GM23338 (cell line): ENCODE measurements at regions not wholly inside any gene's neighbourhood (a gene's known extent, or its start where the extent isn't known, plus 50 kb on each side); places are given as distances from the start of the nearest gene placed in this dataset.

Experiments used
- ATAC-seq: fragments of 200-7000 bp; cut with Tn5 transposase; 3 replicates; pipeline ENCODE4 v1.9.1; 2020
- DNase-seq: peaks from one replicate; pipeline ENCODE4 v3.0.0-alpha.2; 2015; ENCODE audit warnings: low spot score
- H2AFZ ChIP-seq: fragments of 200-600 bp; sonication (generic); 2 replicates; pipeline ENCODE4 v1.8.0; 2016; ENCODE audit warnings: antibody characterized with exemption, mild to moderate bottlenecking, moderate library complexity
- H3F3A ChIP-seq: fragments of 200-600 bp; sonication (generic); replicated peaks from 2 replicates; pipeline ENCODE4 v1.8.0; 2017; ENCODE audit warnings: antibody characterized with exemption, mixed run types, low read depth
- H3K27ac ChIP-seq: fragments of 200-600 bp; sonication (generic); 2 replicates; pipeline ENCODE4 v1.6.1; 2016; ENCODE audit warnings: low read depth
- H3K27me3 ChIP-seq: fragments of 200-600 bp; sonication (generic); 2 replicates; pipeline ENCODE4 v1.8.0; 2016; ENCODE audit warnings: mild to moderate bottlenecking, mixed run types, moderate library complexity; ENCODE audit not compliant: insufficient read depth
- H3K36me3 ChIP-seq: fragments of 200-600 bp; sonication (generic); 2 replicates; pipeline ENCODE4 v1.8.0; 2016; ENCODE audit warnings: mild to moderate bottlenecking; ENCODE audit not compliant: insufficient read depth
- H3K4me1 ChIP-seq: fragments of 200-600 bp; sonication (generic); 2 replicates; pipeline ENCODE4 v1.8.0; 2016; ENCODE audit warnings: mild to moderate bottlenecking, moderate library complexity; ENCODE audit not compliant: insufficient read depth
- H3K4me2 ChIP-seq: fragments of 200-600 bp; sonication (generic); 2 replicates; pipeline ENCODE4 v1.7.1; 2017; ENCODE audit warnings: mixed run types
- H3K4me3 ChIP-seq: fragments of 200-600 bp; sonication (generic); 2 replicates; pipeline ENCODE4 v1.6.1; 2016; ENCODE audit warnings: mixed run types
- H3K79me2 ChIP-seq: fragments of 200-600 bp; sonication (generic); replicated peaks from 2 replicates; pipeline ENCODE4 v1.8.0; 2017; ENCODE audit warnings: mild to moderate bottlenecking; ENCODE audit not compliant: insufficient read depth
- H3K9me2 ChIP-seq: fragments of 200-600 bp; sonication (generic); 2 replicates; pipeline ENCODE4 v1.8.0; 2017; ENCODE audit not compliant: insufficient read depth
- H4K20me1 ChIP-seq: fragments of 200-600 bp; sonication (generic); replicated peaks from 2 replicates; pipeline ENCODE4 v1.8.0; 2017; ENCODE audit warnings: mild to moderate bottlenecking; ENCODE audit not compliant: insufficient read depth
- H3K27ac Mint-ChIP-seq: 2 replicates; pipeline ENCODE4 v1.8.0; 2020; ENCODE audit warnings: inconsistent platforms, mild to moderate bottlenecking, moderate library complexity, mixed read lengths
- H3K27me3 Mint-ChIP-seq: 3 replicates; pipeline ENCODE4 v1.8.0; 2022; ENCODE audit warnings: low read depth, mild to moderate bottlenecking, moderate library complexity, mixed read lengths, inconsistent platforms; ENCODE audit not compliant: insufficient read depth, poor library complexity
- H3K36me3 Mint-ChIP-seq: 3 replicates; pipeline ENCODE4 v1.8.0; 2021; ENCODE audit warnings: low read depth, mild to moderate bottlenecking, inconsistent platforms, moderate library complexity, mixed read lengths
- H3K4me1 Mint-ChIP-seq: 3 replicates; pipeline ENCODE4 v1.8.0; 2020; ENCODE audit warnings: mild to moderate bottlenecking, inconsistent platforms, mixed read lengths
- H3K4me3 Mint-ChIP-seq: 3 replicates; pipeline ENCODE4 v1.8.0; 2021; ENCODE audit warnings: moderate library complexity, mild to moderate bottlenecking, inconsistent platforms, mixed read lengths
- H3K9me3 Mint-ChIP-seq: 3 replicates; pipeline ENCODE4 v1.8.0; 2020; ENCODE audit warnings: moderate library complexity, mild to moderate bottlenecking, inconsistent platforms, mixed read lengths
- EZH2 ChIP-seq: fragments of 200-600 bp; sonication (generic); IDR thresholded peaks from one replicate; pipeline ENCODE4 v1.8.0; 2017; ENCODE audit warnings: antibody characterized with exemption, mild to moderate bottlenecking, low read depth; ENCODE audit not compliant: unreplicated experiment
- EZH2phosphoT487 ChIP-seq: fragments of 200-600 bp; sonication (generic); IDR thresholded peaks from one replicate; pipeline ENCODE4 v1.8.1; 2018; ENCODE audit warnings: antibody characterized with exemption; ENCODE audit not compliant: unreplicated experiment
- NANOG ChIP-seq: IDR thresholded peaks from 2 replicates; pipeline ENCODE4 v1.6.1; 2016; ENCODE audit warnings: antibody characterized with exemption, borderline replicate concordance
- POLR2AphosphoS5 ChIP-seq: IDR thresholded peaks from 2 replicates; pipeline ENCODE4 v1.6.1; 2016; ENCODE audit warnings: antibody characterized with exemption, low read depth
- REST ChIP-seq: IDR thresholded peaks from one replicate; pipeline ENCODE4 v1.6.1; 2018; ENCODE audit warnings: antibody characterized with exemption; ENCODE audit not compliant: unreplicated experiment
- STAT1 ChIP-seq: IDR thresholded peaks from one replicate; pipeline ENCODE4 v1.6.1; 2016; ENCODE audit warnings: antibody characterized with exemption; ENCODE audit not compliant: unreplicated experiment
- ZNF114 ChIP-seq: fragments of 250-450 bp; sonication (Bioruptor Pico); IDR thresholded peaks from 2 replicates; pipeline ENCODE4 v1.5.0; 2020; ENCODE audit warnings: mild to moderate bottlenecking, moderate library complexity
- ZNF331 ChIP-seq: fragments of 250-450 bp; sonication (Bioruptor Pico); IDR thresholded peaks from 2 replicates; pipeline ENCODE4 v1.5.0; 2020; ENCODE audit warnings: low read depth, mild to moderate bottlenecking, moderate library complexity
- ZNF462 ChIP-seq: fragments of 250-450 bp; sonication (Bioruptor Pico); IDR thresholded peaks from 2 replicates; pipeline ENCODE4 v1.5.0; 2020; ENCODE audit warnings: mild to moderate bottlenecking, moderate library complexity
- TF ChIP-seq, protein P1 (sequence below), 2 experiments: fragments of 200-600 bp in 1 of 2; sonication (generic) in 1 of 2; conservative IDR thresholded peaks; 2 replicates each; pipeline versions ENCODE4 v1.5.1 to v1.6.1; 2016 to 2017; ENCODE audit warnings: antibody characterized with exemption in 2 of 2, low read depth in 2 of 2, mild to moderate bottlenecking in 2 of 2, moderate library complexity in 1 of 2

GRCh38 chr10:36581237-36581636 lies 544.2 kb upstream of the ANKRD30A start (continued):
- TF ChIP-seq REST = no peak
- TF ChIP-seq POLR2AphosphoS5 = no peak
- TF ChIP-seq ZNF462 = no peak

- H3K27me3 Mint-ChIP-seq = no peaks in the 10 kb centered on the region
- no peak overlapping the region for H3K27ac Mint-ChIP-seq
- Histone ChIP-seq H3K36me3 (no peaks in the 10 kb centered on the region), H3K4me2 (no peak overlapping the region), H2AFZ (no peak overlapping the region), H3K79me2 (no peaks in the 10 kb centered on the region), H3K4me1 (peaks cover 2% of the 10 kb centered on the region; the same call in 1 of the 2 replicates), H3F3A (no peaks in the 10 kb centered on the region), H3K9me2 (no peaks in the 10 kb centered on the region; the same call in 1 of the 2 replicates), H3K27ac (no peak overlapping the region), H3K4me3 (no peak overlapping the region), H3K27me3 (no peaks in the 10 kb centered on the region), H4K20me1 (no peaks in the 10 kb centered on the region)
- peaks cover 5% of the 10 kb centered on the region; the same call in 1 of the 3 replicates for H3K4me1 Mint-ChIP-seq
- no peak overlapping the region for H3K4me3 Mint-ChIP-seq
- ATAC-seq = no peak
- peaks cover 4% of the 10 kb centered on the region; the same call in 1 of the 3 replicates for H3K9me3 Mint-ChIP-seq
- no peak for DNase-seq
- no peaks in the 10 kb centered on the region for H3K36me3 Mint-ChIP-seq
- TF ChIP-seq REST (no peak), ZNF114 (CRISPR knock-in tag) (no peak), ZNF331 (CRISPR knock-in tag) (no peak), EZH2phosphoT487 (no peak), STAT1 (no peak), EZH2 (no peak), NANOG (no peak)
- TF ChIP-seq, protein P1, sequence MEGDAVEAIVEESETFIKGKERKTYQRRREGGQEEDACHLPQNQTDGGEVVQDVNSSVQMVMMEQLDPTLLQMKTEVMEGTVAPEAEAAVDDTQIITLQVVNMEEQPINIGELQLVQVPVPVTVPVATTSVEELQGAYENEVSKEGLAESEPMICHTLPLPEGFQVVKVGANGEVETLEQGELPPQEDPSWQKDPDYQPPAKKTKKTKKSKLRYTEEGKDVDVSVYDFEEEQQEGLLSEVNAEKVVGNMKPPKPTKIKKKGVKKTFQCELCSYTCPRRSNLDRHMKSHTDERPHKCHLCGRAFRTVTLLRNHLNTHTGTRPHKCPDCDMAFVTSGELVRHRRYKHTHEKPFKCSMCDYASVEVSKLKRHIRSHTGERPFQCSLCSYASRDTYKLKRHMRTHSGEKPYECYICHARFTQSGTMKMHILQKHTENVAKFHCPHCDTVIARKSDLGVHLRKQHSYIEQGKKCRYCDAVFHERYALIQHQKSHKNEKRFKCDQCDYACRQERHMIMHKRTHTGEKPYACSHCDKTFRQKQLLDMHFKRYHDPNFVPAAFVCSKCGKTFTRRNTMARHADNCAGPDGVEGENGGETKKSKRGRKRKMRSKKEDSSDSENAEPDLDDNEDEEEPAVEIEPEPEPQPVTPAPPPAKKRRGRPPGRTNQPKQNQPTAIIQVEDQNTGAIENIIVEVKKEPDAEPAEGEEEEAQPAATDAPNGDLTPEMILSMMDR (conservative IDR thresholded peaks at IDR 0.05; ENCODE audit: low read depth in 2 of 2) = no peak
These were observed 547.1 kb upstream of the ANKRD30A start for GRCh38 chr10:36578306-36578705.
